KOPT-K1 (cell line): ENCODE measurements at regions not wholly inside any gene's neighbourhood (a gene's known extent, or its start where the extent isn't known, plus 50 kb on each side); places are given as distances from the start of the nearest gene placed in this dataset.
"Not testable (repeated sequence)": the region's sequence is repeated elsewhere in the genome, so short reads cannot be mapped to it uniquely, and the experiment has no call there.

Experiments used
- H3K27ac ChIP-seq: fragments of 200-600 bp; sonication (generic); 2 replicates; pipeline ENCODE4 v1.5.1; 2016; ENCODE audit warnings: antibody characterized with exemption, mild to moderate bottlenecking, low read depth, low read length; ENCODE audit not compliant: poor library complexity, severe bottlenecking
- H3K36me3 ChIP-seq: fragments of 200-600 bp; sonication (generic); 2 replicates; pipeline ENCODE4 v1.5.1; 2017; ENCODE audit warnings: antibody characterized with exemption, mild to moderate bottlenecking, low read length, moderate library complexity; ENCODE audit not compliant: insufficient read depth
- H3K9me3 ChIP-seq: fragments of 200-600 bp; sonication (generic); 2 replicates; pipeline ENCODE4 v1.5.1; 2017; ENCODE audit warnings: antibody characterized with exemption, low read length, mild to moderate bottlenecking; ENCODE audit not compliant: insufficient read depth, poor library complexity, severe bottlenecking

- Histone ChIP-seq H3K36me3 (no peaks in the 10 kb centered on the region), H3K9me3 (no peaks in the 10 kb centered on the region), H3K27ac (no peak overlapping the region)
Observed at GRCh38 chr2:4053769-4054493, 350.6 kb downstream of the DCDC2C start.

DNA sequence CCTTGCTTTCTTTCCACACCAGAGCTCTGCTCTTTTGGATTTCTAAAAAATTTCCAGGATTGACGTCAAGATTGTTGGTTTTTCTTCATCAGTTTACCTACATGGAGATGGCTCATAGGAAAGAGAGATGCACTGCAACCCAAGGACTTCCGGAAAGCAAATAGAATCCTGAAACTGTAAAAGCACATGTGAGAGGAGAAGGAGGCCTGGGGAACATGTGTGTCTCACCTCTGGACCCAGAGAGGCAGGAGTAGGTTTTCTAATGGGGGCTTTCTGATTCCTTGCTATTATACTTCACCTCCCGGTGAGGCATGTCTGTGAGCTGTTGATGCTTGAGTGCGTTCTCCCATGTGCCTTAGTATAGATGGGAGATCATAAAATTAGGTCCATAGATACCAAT is 362.8 kb downstream of the DCDC2C start:
- H3K9me3 ChIP-seq = no peaks in the 10 kb centered on the region
- H3K36me3 ChIP-seq = no peaks in the 10 kb centered on the region
- no peak overlapping the region for H3K27ac ChIP-seq

GRCh38 chr2:4073026-4073569 is 369.7 kb downstream of the DCDC2C start:
- Histone ChIP-seq H3K9me3 (no peaks in the 10 kb centered on the region), H3K27ac (no peak overlapping the region), H3K36me3 (no peaks in the 10 kb centered on the region)

DNA sequence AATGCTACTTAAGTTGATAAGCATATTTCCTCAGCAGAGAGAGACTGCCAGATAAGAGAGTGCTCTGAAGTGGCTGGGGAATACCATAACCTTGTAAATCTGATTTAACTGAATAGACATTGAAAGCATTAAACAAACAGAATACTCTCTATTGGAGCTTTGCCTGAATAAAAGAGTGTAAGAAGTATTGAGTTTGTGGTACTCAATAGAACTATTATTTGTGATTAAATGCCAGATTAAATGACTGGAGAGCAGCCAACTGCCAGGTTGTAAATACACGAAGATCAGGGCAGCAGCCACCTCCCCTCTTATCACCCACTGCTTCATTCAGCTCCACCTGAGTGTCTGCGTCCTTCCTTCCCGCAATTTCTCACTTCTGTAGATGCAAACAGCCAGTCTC is 373.6 kb downstream of the DCDC2C start:
- Histone ChIP-seq H3K36me3 (no peaks in the 10 kb centered on the region), H3K27ac (no peak overlapping the region), H3K9me3 (no peaks in the 10 kb centered on the region)

- H3K9me3 ChIP-seq = no peaks in the 10 kb centered on the region
- H3K27ac ChIP-seq = no peak overlapping the region
- no peaks in the 10 kb centered on the region for H3K36me3 ChIP-seq
Observed at GRCh38 chr2:4085186-4085585, 381.8 kb downstream of the DCDC2C start.

DNA sequence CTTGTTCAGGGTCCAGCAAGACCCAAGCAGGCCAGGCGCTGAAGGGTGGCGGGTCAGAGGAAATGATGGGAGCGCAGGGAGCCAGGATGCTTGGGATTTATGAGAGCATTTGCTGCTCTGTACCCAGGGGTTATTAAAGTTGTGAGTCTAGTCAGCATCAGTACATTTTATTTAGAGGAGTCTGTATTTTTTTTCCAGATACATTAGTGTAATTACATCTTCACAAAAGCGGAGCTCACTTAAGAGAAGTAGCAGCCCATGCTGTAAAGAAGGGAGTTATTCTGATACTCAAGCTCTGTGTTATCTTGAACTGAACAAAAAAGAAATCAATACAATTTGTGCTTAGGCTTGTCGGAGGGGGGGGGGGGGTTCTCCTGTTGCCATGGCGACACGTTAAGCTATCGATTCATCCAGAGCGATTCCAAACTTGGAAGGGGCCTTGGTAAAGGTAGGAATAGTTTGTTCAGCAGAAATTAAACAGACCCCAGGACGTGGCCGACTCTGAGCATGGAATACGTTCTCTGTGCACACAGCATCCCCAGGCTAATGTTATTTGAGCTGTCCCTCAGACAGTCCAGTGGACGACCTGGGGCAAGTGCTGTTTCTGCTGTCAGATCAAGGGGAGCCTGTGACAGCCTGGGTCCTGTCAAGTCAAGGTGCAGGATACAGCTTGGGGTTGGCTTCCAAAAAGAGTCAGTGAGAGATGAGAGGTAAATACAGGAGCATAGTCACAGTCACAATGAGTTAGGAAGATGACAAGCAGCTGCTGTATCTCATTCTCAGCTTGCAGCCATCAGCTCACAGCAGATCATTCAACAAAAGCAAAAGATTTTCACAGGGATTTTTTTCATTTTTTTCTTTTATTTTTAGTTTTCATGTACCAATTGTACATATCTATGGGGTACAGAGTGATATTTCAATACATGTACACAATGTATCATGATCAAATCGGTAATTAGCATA is 387.6 kb downstream of the DCDC2C start:
- H3K27ac ChIP-seq = no peak overlapping the region
- no peaks in the 10 kb centered on the region for H3K36me3 ChIP-seq
- H3K9me3 ChIP-seq = no peaks in the 10 kb centered on the region

- no peaks in the 10 kb centered on the region for H3K9me3 ChIP-seq
- no peaks in the 10 kb centered on the region for H3K36me3 ChIP-seq
- H3K27ac ChIP-seq = no peak overlapping the region
Observed at GRCh38 chr2:4091869-4092268, 388.5 kb downstream of the DCDC2C start.

DNA sequence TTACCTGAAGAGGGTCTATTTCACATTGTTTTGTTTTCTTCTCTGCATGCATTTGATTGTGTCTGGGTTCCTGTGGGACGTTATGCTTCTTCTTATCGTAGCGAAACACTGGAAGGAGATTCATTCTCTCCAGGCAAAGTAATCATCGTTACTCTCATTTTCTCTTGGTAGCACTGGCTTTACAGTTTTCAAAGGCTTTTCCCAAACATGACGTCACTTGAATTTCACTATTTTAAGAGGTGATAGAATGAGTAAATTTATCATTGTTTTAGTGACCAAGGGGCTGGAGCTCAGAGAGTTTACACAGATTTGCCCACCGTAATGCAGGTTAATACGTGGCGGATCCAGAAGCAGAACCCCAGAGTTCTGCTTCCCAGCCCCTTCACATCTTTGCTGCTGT is 391.4 kb downstream of the DCDC2C start:
- Histone ChIP-seq H3K9me3 (no peaks in the 10 kb centered on the region), H3K36me3 (no peaks in the 10 kb centered on the region), H3K27ac (no peak overlapping the region)

GRCh38 chr2:4096978-4097766 is 393.8 kb downstream of the DCDC2C start:
- Histone ChIP-seq H3K9me3 (no peaks in the 10 kb centered on the region), H3K36me3 (no peaks in the 10 kb centered on the region), H3K27ac (no peak overlapping the region)

DNA sequence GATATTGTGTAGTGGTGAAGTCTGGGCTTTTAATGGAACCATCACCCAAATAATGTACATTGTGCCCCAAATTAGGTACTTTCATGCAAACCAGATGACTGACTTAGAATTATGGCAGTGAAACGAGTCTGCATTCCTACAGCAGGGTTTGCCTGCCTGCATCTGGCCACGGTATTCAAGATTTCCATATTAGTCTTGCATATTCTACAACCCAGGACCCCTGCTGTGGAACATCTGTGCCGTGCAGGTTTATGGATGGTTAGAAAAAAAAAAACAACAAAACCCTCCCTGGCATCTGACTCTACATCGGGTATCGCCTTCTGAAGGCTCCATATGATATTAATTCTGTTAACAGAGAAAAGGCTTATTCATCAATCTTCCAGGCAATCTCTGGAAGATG is 394.8 kb downstream of the DCDC2C start:
- Histone ChIP-seq H3K9me3 (no peaks in the 10 kb centered on the region), H3K27ac (no peak overlapping the region), H3K36me3 (no peaks in the 10 kb centered on the region)

- H3K9me3 ChIP-seq = no peaks in the 10 kb centered on the region
- no peaks in the 10 kb centered on the region for H3K36me3 ChIP-seq
- H3K27ac ChIP-seq = no peak overlapping the region
Observed at GRCh38 chr2:4101936-4102335, 398.6 kb downstream of the DCDC2C start.

GRCh38 chr2:4107179-4107578 is 403.8 kb downstream of the DCDC2C start:
- Histone ChIP-seq H3K9me3 (no peaks in the 10 kb centered on the region), H3K27ac (no peak overlapping the region), H3K36me3 (no peaks in the 10 kb centered on the region)

GRCh38 chr2:4110273-4110672 is 406.9 kb downstream of the DCDC2C start:
- H3K9me3 ChIP-seq = no peaks in the 10 kb centered on the region
- no peaks in the 10 kb centered on the region for H3K36me3 ChIP-seq
- H3K27ac ChIP-seq = no peak overlapping the region

GRCh38 chr2:4115435-4115834 is 412.1 kb downstream of the DCDC2C start:
- H3K9me3 ChIP-seq = not testable (repeated sequence)

GRCh38 chr2:4122726-4123125 is 419.4 kb downstream of the DCDC2C start:
- H3K9me3 ChIP-seq = no peaks in the 10 kb centered on the region
- no peak overlapping the region for H3K27ac ChIP-seq
- no peaks in the 10 kb centered on the region for H3K36me3 ChIP-seq

More at GRCh38 chr2:4115435-4115834, 412.1 kb downstream of the DCDC2C start:
- H3K27ac ChIP-seq, H3K36me3 ChIP-seq: not testable (repeated sequence)
